PC-3 (cell line): ENCODE measurements at regions not wholly inside any gene's neighbourhood (a gene's known extent, or its start where the extent isn't known, plus 50 kb on each side); places are given as distances from the start of the nearest gene placed in this dataset.
A peak's percentile ranks its signal among the peaks of the same experiment; 100 is the strongest.

ENCODE experiments used
- ATAC-seq: fragments of 200-7000 bp; cut with Tn5 transposase; 2 replicates; pipeline ENCODE4 v1.9.1; 2020; ENCODE audit warnings: mild to moderate bottlenecking, moderate library complexity
- BruUV-seq: library from RNA; stranded (reverse); fragments of 400-500 nt; replicated peaks from 2 replicates; lab custom pipeline; 2021; lab: Mats Ljungman, UMichigan
- CTCF ChIA-PET: fragments of 300-600 bp; sonication (Branson Sonifier 250); formaldehyde crosslinking; loops from one replicate; lab custom pipeline; 2022; ENCODE audit warnings: antibody characterized with exemption; lab: Charles Lee
- POLR2A ChIA-PET: fragments of 300-600 bp; sonication (Branson Sonifier 250); formaldehyde crosslinking; loops from one replicate; lab custom pipeline; 2022; ENCODE audit warnings: antibody characterized with exemption; ENCODE audit not compliant: unreplicated experiment; lab: Charles Lee
- DNase-seq: peaks from one replicate; pipeline ENCODE4 v3.0.0-alpha.2; 2015
- H2AFZ ChIP-seq: fragments of 300-600 bp; sonication (generic); 2 replicates; pipeline ENCODE4 v1.6.0; 2016; ENCODE audit warnings: antibody characterized with exemption, low read length
- H3F3A ChIP-seq: fragments of 300-600 bp; sonication (generic); one replicate; pipeline ENCODE4 v1.6.0; 2017; ENCODE audit warnings: antibody characterized with exemption, low read length, control low read depth, mild to moderate bottlenecking; ENCODE audit not compliant: unreplicated experiment
- H3K27ac ChIP-seq: fragments of 300-600 bp; sonication (generic); 2 replicates; pipeline ENCODE4 v1.5.1; 2016; ENCODE audit warnings: mild to moderate bottlenecking, low read length
- H3K27me3 ChIP-seq: fragments of 300-600 bp; sonication (generic); 2 replicates; pipeline ENCODE4 v1.6.1; 2016; ENCODE audit warnings: low read length, mixed read lengths
- H3K36me3 ChIP-seq: fragments of 300-600 bp; sonication (generic); 2 replicates; pipeline ENCODE4 v1.6.1; 2016; ENCODE audit warnings: low read depth, mixed run types, low read length, mixed read lengths
- H3K4me1 ChIP-seq: fragments of 300-600 bp; sonication (generic); 2 replicates; pipeline ENCODE4 v1.5.1; 2016; ENCODE audit warnings: low read length; ENCODE audit not compliant: insufficient read depth
- H3K4me2 ChIP-seq: fragments of 300-600 bp; sonication (generic); 2 replicates; pipeline ENCODE4 v1.6.0; 2016; ENCODE audit warnings: low read length
- H3K4me3 ChIP-seq: fragments of 300-600 bp; sonication (generic); 2 replicates; pipeline ENCODE4 v1.5.1; 2016; ENCODE audit warnings: mild to moderate bottlenecking, low read length, mixed read lengths
- H3K79me2 ChIP-seq: fragments of 300-600 bp; sonication (generic); 2 replicates; pipeline ENCODE4 v1.6.1; 2017; ENCODE audit warnings: low read length, mixed read lengths
- H3K9ac ChIP-seq: fragments of 300-600 bp; sonication (generic); 2 replicates; pipeline ENCODE4 v1.6.0; 2016; ENCODE audit warnings: mild to moderate bottlenecking, low read length
- H3K9me2 ChIP-seq: fragments of 300-600 bp; sonication (generic); replicated peaks from 2 replicates; pipeline ENCODE4 v1.6.1; 2016; ENCODE audit warnings: mixed run types, low read length, mixed read lengths
- H3K9me3 ChIP-seq: fragments of 300-600 bp; sonication (generic); 2 replicates; pipeline ENCODE4 v1.6.1; 2016; ENCODE audit warnings: low read length, mixed read lengths
- H4K20me1 ChIP-seq: fragments of 300-600 bp; sonication (generic); 2 replicates; pipeline ENCODE4 v1.6.1; 2016; ENCODE audit warnings: low read length, mixed read lengths
- CTCF ChIP-seq: fragments of 300-600 bp; sonication (generic); conservative IDR thresholded peaks from 2 replicates; pipeline ENCODE4 v1.5.1; 2017; ENCODE audit warnings: antibody characterized with exemption, low read depth, mild to moderate bottlenecking, low read length
- EZH2 ChIP-seq: fragments of 300-600 bp; sonication (generic); IDR thresholded peaks from one replicate; pipeline ENCODE4 v1.6.1; 2017; ENCODE audit warnings: antibody characterized with exemption, mild to moderate bottlenecking, low read length; ENCODE audit not compliant: unreplicated experiment
- EZH2phosphoT487 ChIP-seq: fragments of 300-600 bp; sonication (generic); IDR thresholded peaks from 2 replicates; pipeline ENCODE4 v1.6.1; 2018; ENCODE audit warnings: mild to moderate bottlenecking, antibody characterized with exemption, low read length, borderline replicate concordance
- intact Hi-C: fragments of 100-400 bp; cut with micrococcal nuclease; formaldehyde crosslinking; loops from 2 replicates; pipeline ENCODE4 v1.9.0; 2023

- Histone ChIP-seq H3K9me2 (no peaks in the 10 kb centered on the region), H3K4me1 (peaks cover 30% of the 10 kb centered on the region), H3K9me3 (no peaks in the 10 kb centered on the region), H3F3A (peaks cover 4% of the 10 kb centered on the region), H3K27me3 (no peaks in the 10 kb centered on the region), H3K79me2 (no peaks in the 10 kb centered on the region), H2AFZ (peak overlapping the region; percentile 54; the same call in 1 of the 2 replicates), H4K20me1 (no peaks in the 10 kb centered on the region), H3K4me3 (no peak overlapping the region), H3K4me2 (peak overlapping the region; percentile 49), H3K9ac (no peak overlapping the region), H3K36me3 (no peaks in the 10 kb centered on the region), H3K27ac (no peak overlapping the region)
- ATAC-seq (peak; percentile 42), DNase-seq (peak; percentile 86)
- TF ChIP-seq EZH2phosphoT487 (no peak), CTCF (peak; percentile 99)
- BruUV-seq, result no TSS peak
- intact Hi-C loops, result loop anchor here (1.0 to 10.0 kb wide), 10 partner anchors 38 to 1015 kb away; no protein-coding TSS in a partner anchor
- ChIA-PET POLR2A (no interaction called here), CTCF (interaction anchor here (0.6 to 1.5 kb wide), 21 partner anchors 25 to 1073 kb away, joined by 3 to 11 read pairs (median 5); no protein-coding TSS in a partner anchor)
Observed at GRCh38 chr17:69607162-69607834, 192.8 kb downstream of the MAP2K6 start.

GRCh38 chr17:69608141-69608540 is 193.6 kb downstream of the MAP2K6 start:
- Histone ChIP-seq H3K79me2 (no peaks in the 10 kb centered on the region), H3K27me3 (no peaks in the 10 kb centered on the region), H3K4me1 (peaks cover 30% of the 10 kb centered on the region), H3K27ac (peak overlapping the region; percentile 55), H3K9me3 (no peaks in the 10 kb centered on the region), H3K4me3 (no peak overlapping the region), H3K4me2 (peak overlapping the region; percentile 57), H3K9me2 (no peaks in the 10 kb centered on the region), H3K9ac (no peak overlapping the region), H2AFZ (no peak overlapping the region), H4K20me1 (no peaks in the 10 kb centered on the region), H3F3A (peaks cover 4% of the 10 kb centered on the region), H3K36me3 (no peaks in the 10 kb centered on the region)
- TF ChIP-seq CTCF (no peak), EZH2 (no peak), EZH2phosphoT487 (no peak)
- intact Hi-C loops, result loop anchor here (2.0 to 10.0 kb wide), 4 partner anchors 33 to 944 kb away; no protein-coding TSS in a partner anchor
- BruUV-seq, result no TSS peak
- ChIA-PET POLR2A (interaction anchor here (0.7 kb wide), 1 partner anchor 241 kb away, joined by 13 read pairs; no protein-coding TSS in a partner anchor), CTCF (interaction anchor here (0.6 to 1.4 kb wide), 3 partner anchors 33 to 1022 kb away, joined by 6 to 9 read pairs (median 8); no protein-coding TSS in a partner anchor)
- no peak for DNase-seq
- no peak for ATAC-seq
